HG03575 (cell line): ENCODE measurements at regions not wholly inside any gene's neighbourhood (a gene's known extent, or its start where the extent isn't known, plus 50 kb on each side); places are given as distances from the start of the nearest gene placed in this dataset.

Experiments
- ATAC-seq: cut with Tn5 transposase; IDR thresholded peaks from one replicate; pipeline ENCODE4 v1.9.1; 2021; ENCODE audit not compliant: unreplicated experiment, insufficient number of reproducible peaks, low FRiP score; ENCODE audit errors: extremely low read depth

DNA sequence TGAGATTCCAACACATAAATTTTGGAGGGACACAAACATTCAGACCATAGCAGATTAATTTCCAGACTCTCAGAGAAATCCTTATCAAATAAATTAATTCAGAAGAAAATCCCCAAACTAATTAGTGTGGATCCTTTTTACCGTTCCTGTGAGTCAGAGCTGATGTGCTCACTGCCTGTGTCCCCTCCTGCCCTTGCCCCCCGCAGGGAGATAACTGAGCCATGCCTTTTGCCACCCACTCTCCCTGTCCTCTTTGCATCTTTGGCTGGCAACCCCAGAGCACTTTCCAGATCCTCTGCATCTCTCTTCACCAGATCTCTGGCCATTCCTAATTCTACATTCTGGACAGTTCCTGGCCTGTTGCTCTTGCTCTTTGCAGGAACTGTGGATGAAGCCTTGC lies 135.4 kb upstream of the MAP1B start:
- no peak for ATAC-seq

DNA sequence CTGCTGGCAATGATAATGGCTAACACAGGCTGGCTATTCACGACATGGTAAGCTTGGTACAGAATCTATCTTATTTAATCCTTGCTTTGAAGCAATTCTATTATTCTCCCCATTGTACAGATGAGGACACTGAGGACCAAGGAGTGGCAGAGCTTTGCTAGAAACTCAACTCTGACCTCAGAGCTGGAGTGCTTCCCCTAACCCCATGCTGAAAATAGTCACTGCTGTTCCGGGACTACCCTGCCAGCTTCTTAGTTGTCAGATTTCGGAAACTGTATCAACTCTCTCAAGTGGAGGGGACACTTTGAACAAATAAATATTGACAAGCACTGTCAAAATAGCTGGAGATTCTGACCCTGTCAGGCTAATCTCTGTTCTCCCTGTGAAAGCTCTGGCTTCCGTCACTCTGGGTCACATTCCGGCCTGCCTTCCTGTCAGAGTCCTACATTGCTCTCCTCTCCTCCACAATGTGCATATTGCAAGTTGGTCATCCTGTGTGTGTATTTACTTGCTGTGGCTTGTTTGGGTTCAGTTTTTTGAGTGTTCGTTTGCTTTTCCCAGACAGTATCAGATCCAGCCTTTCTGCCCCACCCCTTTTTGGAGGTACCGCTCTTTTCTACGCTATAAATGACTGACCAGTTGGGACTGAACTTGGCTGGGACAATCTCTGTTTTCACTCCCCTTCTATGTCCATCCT lies 134.3 kb upstream of the MAP1B start:
- ATAC-seq: no peak

DNA sequence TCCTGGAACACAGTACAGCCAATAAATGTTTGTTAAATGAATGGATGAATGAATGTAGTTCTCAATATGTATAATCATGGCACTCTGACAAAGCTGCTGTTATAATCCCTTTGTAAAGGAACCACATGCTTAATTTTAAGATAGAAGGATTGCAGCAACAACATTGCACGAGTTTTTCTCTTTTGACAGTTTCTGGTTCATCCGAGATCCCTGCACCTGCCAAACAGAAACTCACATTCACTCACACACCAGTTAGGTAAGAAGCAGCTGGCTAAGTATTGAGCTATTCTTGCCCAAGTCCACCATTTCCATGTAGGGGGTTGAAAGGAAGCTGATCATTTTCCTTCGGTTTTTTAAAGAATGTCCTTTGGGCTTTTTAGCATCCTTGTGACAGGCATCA lies 133.7 kb upstream of the MAP1B start:
- no peak for ATAC-seq

GRCh38 chr5:71974165-71974564 lies 133.1 kb upstream of the MAP1B start:
- no peak for ATAC-seq

- ATAC-seq: no peak
These were observed 132.7 kb upstream of the MAP1B start for GRCh38 chr5:71974622-71975021.

DNA sequence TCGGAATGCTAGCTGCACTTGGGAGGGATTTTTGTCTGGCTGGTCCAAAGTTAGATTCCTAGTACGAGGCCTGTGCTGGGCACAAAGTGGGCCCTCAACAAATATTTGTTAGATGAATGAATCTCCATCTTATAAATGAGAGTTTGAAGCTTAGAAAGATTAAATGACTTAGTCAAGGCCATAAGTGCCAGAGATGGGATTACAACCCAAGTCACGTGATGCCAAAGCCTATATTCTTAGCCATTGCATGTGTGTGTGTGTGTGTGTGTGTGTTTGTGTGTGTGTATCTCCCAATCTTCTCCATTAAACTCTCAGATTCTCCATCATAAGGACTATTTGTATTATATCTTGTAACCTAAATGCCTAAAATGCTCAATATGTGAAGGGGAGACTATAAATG lies 130.8 kb upstream of the MAP1B start:
- no peak for ATAC-seq

DNA sequence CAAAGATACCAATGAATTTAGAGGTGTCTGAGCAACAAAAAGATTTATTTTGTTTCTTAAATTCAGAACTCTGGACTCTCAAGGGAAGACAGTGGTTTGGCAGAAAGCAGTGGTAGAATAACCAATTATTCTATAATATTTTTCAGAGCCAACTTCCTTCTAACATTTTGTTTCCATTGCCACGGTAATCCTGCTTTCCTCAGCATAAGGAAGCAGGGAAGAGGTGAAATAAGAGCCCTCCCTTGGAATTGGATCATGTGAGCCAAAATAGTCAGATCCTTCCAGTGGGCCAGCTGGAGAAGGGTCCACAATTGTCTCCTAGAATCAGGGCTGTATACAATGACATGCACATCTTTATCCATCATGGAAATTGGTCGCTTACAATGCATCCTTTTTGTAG lies 130.0 kb upstream of the MAP1B start:
- no peak for ATAC-seq

DNA sequence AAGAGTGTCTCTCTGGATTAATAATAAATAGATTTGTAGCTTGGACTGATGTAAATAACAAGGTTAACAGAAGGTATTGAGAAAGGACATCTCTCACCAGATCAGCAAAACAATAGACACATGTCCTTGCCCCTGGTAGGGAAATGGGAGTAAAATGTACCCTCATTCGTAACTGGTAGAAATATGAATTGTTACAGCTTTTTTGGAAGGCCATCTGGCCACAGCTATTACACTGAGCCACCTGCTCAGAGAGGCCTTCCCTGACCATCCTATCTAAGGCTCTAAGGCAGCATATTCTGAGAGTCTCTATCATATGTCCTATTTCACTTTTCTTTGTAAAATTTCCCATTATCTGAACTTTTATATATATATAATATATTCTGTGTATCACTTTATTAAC lies 129.1 kb upstream of the MAP1B start:
- ATAC-seq: no peak

DNA sequence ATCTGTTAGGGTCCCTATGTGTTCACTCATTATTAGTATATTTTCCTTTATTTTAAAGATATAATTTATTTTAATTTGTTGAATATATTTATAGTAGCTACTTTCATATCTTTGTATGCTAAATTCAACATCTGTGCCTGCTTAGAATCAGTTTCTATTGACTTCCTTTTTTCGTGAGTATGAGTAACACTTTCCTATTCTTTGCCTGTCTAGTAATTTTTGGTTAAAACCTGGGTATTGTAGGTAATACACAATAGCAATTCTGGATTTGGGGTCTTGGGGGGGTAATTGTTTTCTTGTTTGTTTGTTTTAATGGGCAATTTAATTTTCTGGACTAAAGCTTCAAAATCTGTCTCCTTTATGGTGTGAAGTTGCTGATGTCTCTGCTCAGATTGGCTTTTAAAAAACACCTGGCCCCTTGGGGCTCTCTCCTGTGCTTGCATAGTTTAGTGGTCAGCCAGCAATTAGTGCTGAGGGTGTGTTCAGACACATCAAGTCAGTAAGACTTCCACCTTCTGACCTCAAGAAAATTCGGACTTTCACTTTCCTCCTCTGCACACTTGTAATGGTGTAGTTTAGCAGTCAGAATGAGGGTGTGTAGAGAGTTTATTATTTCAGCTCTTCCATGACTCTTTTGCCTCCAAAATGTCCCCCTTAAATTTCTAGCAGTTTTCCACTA lies 124.4 kb upstream of the MAP1B start:
- ATAC-seq: no peak

- no peak for ATAC-seq
These were observed 121.2 kb upstream of the MAP1B start for GRCh38 chr5:71986101-71986500.

DNA sequence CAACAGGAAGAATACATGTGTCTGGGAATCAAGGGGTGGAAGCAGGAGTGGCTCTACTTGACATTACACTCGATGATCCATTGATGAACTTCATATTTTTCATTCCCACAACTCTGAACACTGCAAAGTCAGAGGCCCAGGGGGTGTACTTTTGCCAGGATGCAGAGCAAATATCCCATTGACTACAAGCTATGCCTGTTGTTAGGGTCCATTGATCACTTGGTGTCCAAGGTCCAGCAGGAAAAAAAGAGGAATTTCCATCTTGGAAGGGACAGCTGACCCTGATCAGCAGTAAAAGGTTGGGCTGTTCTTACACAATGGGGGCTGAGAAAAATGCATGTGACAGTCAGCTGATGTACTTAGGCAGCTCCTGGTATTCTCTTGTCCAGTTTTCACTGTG lies 118.5 kb upstream of the MAP1B start:
- ATAC-seq: no peak

GRCh38 chr5:71993600-71993999 lies 113.7 kb upstream of the MAP1B start:
- ATAC-seq: no peak

DNA sequence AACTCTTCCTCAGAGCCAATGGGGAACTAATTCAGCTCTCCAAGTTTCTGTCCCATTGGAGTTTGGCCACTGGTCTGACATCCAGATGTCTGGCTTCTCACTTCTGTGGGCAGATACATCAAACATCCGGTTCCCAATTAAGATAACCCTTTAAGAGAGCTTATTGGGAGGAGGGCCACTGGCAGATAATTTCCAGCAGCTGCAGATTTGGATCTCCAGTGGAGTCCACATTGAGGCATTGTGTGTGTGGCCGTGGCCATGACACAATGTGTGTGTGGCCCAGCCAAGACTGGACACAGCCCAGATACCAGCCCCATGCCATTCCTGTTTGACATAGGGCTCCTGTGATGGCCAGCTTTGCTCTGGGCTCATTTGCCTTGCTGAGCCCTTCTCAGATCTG lies 110.5 kb upstream of the MAP1B start:
- ATAC-seq: no peak

GRCh38 chr5:71998746-71999145 lies 108.5 kb upstream of the MAP1B start:
- no peak for ATAC-seq

DNA sequence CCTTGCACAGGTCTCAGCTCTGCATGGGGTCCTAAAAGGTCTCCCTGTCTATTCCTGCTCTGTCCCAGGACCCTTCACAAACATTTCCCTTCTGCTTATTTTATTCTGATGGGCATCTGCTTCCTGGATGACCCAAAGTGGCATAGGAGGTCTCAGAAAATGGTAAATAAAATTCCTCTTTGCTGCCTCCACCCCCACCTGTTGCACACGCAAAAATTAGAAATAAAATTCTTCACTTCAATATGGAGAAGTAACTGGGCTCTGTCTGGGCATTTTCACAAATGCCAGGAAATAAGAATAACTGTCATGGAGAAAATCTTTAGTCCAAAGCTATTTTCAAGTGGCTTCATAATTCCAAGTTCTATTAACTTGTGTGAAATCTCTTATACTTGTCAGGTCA lies 106.6 kb upstream of the MAP1B start:
- ATAC-seq: no peak

GRCh38 chr5:72005671-72006070 lies 101.6 kb upstream of the MAP1B start:
- ATAC-seq: no peak

- ATAC-seq: no peak
These were observed 100.9 kb upstream of the MAP1B start for GRCh38 chr5:72006361-72006760.

DNA sequence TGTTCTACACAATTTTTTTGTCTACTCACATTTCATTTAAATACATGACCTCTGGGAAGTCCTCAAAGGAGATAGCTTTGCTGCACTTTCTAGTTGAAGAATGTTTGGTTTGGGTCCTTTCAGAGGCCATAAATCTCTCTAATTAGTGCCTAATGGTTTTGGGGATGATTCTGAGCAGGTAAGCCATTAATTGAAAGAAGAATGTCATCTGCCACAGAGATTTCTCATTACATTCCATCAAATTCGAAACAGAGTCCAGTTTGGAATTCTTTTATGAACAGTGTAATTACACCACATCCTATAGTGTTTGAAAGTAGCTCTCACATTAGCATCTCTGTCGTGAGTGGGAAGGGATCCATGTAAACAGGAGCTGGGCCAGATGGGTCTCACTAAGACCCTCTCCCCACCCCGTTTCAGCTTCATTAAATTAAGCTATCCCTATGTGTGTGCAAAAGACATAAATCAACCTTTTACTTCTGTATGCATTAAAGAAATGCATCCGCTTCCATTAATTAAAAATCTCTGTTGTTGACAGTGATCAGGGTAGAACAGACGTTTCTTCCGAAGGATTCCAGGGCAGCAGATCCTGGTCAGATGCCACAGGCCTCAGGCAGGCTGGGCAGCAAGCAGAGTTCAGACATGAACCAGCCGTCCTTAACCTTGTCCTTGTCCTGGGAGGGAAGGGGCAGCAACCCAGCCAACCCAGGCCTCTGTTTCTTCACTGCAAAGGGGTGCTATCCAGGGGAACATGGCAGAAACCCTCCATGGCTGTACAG lies 99.8 kb upstream of the MAP1B start:
- no peak for ATAC-seq

- ATAC-seq: no peak
These were observed 98.0 kb upstream of the MAP1B start for GRCh38 chr5:72009280-72009679.

- no peak for ATAC-seq
These were observed 96.8 kb upstream of the MAP1B start for GRCh38 chr5:72010430-72010829.
